ENCODE measurements at regions not wholly inside any gene's neighbourhood (a gene's known extent, or its start where the extent isn't known, plus 50 kb on each side); places are given as distances from the start of the nearest gene placed in this dataset.
"Not testable (repeated sequence)": the region's sequence is repeated elsewhere in the genome, so short reads cannot be mapped to it uniquely, and the experiment has no call there.

DNA sequence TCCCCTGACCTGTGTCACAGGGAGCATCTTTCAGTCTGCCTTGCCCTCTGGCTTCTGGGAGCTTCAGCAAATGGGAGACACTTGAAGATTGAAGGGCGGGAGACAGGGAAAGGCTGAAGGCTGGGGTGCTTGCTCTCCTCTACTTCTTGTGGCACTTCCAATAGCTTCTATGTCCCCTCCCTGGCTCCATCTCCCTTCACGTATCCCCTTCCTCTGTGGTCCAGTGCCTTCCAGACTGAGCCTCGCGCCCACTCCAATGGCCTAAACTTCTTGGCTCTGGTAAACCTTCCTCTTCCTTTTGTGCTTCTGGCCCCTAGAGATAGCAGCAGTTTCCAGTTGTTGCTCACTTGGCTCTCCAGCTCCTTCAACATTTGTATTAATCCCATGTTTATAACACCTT lies 69.8 kb upstream of the TOPAZ1 start:
- Histone ChIP-seq H3K27me3 (replicated peaks in 1 of 4; ENCODE audit: control extremely low read depth in 1 of 4, control insufficient read depth in 3 of 4, insufficient read depth in 4 of 4, low read length in 3 of 4) (peaks cover 0 to 3% (median 0%) of the 10 kb centered on the region in 4 experiments), H4K20me1 (ENCODE audit: control insufficient read depth, insufficient read depth, low read length, poor library complexity, severe bottlenecking) (no peaks in the 10 kb centered on the region), H3K4me2 (replicated peaks; ENCODE audit: low read depth, low read length, poor library complexity, severe bottlenecking) (no peak overlapping the region), H3K9me3 (ENCODE audit: control extremely low read depth in 1 of 3, control insufficient read depth in 2 of 3, insufficient read depth in 1 of 3, low read length in 2 of 3) (peaks cover 0 to 6% (median 0%) of the 10 kb centered on the region in 3 donors), H2AFZ (ENCODE audit: insufficient read depth, low read depth, low read length, poor library complexity, severe bottlenecking) (no peak overlapping the region), H3K4me3 (ENCODE audit: control extremely low read depth in 1 of 5, extremely low read depth in 1 of 5, insufficient read depth in 1 of 5, low read depth in 2 of 5, low read length in 4 of 5) (no peak overlapping the region), H3K4me1 (ENCODE audit: control insufficient read depth in 2 of 2, insufficient read depth in 2 of 2, low read length in 2 of 2) (no peaks in the 10 kb centered on the region), H3K36me3 (replicated peaks in 1 of 2; ENCODE audit: control extremely low read depth in 1 of 2, control insufficient read depth in 1 of 2, extremely low read depth in 1 of 2, insufficient read depth in 2 of 2, low read length in 1 of 2) (no peaks in the 10 kb centered on the region), H3K27ac (ENCODE audit: low read length in 2 of 2) (no peak overlapping the region), H3K79me2 (ENCODE audit: control insufficient read depth, insufficient read depth, low read length) (no peaks in the 10 kb centered on the region), H3K9ac (ENCODE audit: low read length) (no peak overlapping the region)
- 98% methylated on average over 4 of the region's 4 CpGs for WGBS (ENCODE audit: insufficient coverage)
- CTCF ChIA-PET, result no interaction called here
- Mint-ChIP-seq H3K27ac (no peak overlapping the region), H3K4me1 (no peaks in the 10 kb centered on the region), H3K9me3 (ENCODE audit: insufficient read depth) (no peaks in the 10 kb centered on the region), H3K27me3 (peaks cover 33% of the 10 kb centered on the region), H3K4me3 (no peak overlapping the region)
- DNase-seq, result no peak
- POLR2A ChIA-PET, result no interaction called here
- TF ChIP-seq, protein P1, sequence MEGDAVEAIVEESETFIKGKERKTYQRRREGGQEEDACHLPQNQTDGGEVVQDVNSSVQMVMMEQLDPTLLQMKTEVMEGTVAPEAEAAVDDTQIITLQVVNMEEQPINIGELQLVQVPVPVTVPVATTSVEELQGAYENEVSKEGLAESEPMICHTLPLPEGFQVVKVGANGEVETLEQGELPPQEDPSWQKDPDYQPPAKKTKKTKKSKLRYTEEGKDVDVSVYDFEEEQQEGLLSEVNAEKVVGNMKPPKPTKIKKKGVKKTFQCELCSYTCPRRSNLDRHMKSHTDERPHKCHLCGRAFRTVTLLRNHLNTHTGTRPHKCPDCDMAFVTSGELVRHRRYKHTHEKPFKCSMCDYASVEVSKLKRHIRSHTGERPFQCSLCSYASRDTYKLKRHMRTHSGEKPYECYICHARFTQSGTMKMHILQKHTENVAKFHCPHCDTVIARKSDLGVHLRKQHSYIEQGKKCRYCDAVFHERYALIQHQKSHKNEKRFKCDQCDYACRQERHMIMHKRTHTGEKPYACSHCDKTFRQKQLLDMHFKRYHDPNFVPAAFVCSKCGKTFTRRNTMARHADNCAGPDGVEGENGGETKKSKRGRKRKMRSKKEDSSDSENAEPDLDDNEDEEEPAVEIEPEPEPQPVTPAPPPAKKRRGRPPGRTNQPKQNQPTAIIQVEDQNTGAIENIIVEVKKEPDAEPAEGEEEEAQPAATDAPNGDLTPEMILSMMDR (IDR thresholded peaks at IDR 0.05), result no peak
- TF ChIP-seq EZH2 (IDR thresholded peaks at IDR 0.05; ENCODE audit: borderline replicate concordance, insufficient read depth, low read depth, low read length, poor library complexity, severe bottlenecking), result no peak
- intact Hi-C loops (cut with micrococcal nuclease), result no loop called here
- no peak for ATAC-seq (ENCODE audit: low read depth)

DNA sequence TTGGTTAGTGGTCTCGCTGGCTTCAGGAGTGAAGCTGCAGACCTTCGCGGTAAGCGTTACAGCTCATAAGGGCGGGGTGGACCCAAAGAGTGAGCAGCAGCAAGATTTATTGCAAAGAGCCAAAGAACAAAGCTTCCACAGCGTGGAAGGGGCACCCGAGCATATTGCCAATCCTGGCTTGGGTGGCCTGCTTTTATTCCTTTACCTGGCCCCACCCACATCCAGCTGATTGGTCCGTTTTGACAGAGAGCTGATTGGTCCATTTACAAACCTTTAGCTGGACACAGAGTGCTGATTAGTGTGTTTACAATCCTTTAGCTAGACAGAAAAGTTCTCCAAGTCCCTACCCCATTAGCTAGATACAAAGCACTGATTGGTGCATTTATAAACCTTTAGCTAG lies 69.0 kb upstream of the TOPAZ1 start:
- peaks cover 35% of the 10 kb centered on the region for H3K27me3 Mint-ChIP-seq
- H2AFZ ChIP-seq (ENCODE audit: insufficient read depth, low read depth, low read length, poor library complexity, severe bottlenecking); H3K4me3 Mint-ChIP-seq; H3K27me3 ChIP-seq (replicated peaks in 1 of 4; ENCODE audit: control extremely low read depth in 1 of 4, control insufficient read depth in 3 of 4, insufficient read depth in 4 of 4, low read length in 3 of 4); H3K27ac Mint-ChIP-seq; H3K4me1 ChIP-seq (ENCODE audit: control insufficient read depth in 2 of 2, insufficient read depth in 2 of 2, low read length in 2 of 2); H3K4me1 Mint-ChIP-seq; POLR2A ChIA-PET; H3K4me3 ChIP-seq (ENCODE audit: control extremely low read depth in 1 of 5, extremely low read depth in 1 of 5, insufficient read depth in 1 of 5, low read depth in 2 of 5, low read length in 4 of 5); H3K79me2 ChIP-seq (ENCODE audit: control insufficient read depth, insufficient read depth, low read length); H3K9ac ChIP-seq (ENCODE audit: low read length); DNase-seq; H3K36me3 ChIP-seq (replicated peaks in 1 of 2; ENCODE audit: control extremely low read depth in 1 of 2, control insufficient read depth in 1 of 2, extremely low read depth in 1 of 2, insufficient read depth in 2 of 2, low read length in 1 of 2); intact Hi-C loops (cut with micrococcal nuclease); ATAC-seq (ENCODE audit: low read depth); H4K20me1 ChIP-seq (ENCODE audit: control insufficient read depth, insufficient read depth, low read length, poor library complexity, severe bottlenecking); H3K27ac ChIP-seq (ENCODE audit: low read length in 2 of 2); H3K4me2 ChIP-seq (replicated peaks; ENCODE audit: low read depth, low read length, poor library complexity, severe bottlenecking); H3K9me3 Mint-ChIP-seq (ENCODE audit: insufficient read depth); H3K9me3 ChIP-seq (ENCODE audit: control extremely low read depth in 1 of 3, control insufficient read depth in 2 of 3, insufficient read depth in 1 of 3, low read length in 2 of 3); CTCF ChIA-PET: not testable (repeated sequence)
- WGBS (ENCODE audit: insufficient coverage), result 93% methylated on average over 6 of the region's 8 CpGs
